ENCODE measurements at regions not wholly inside any gene's neighbourhood (a gene's known extent, or its start where the extent isn't known, plus 50 kb on each side); places are given as distances from the start of the nearest gene placed in this dataset.
"Not testable (repeated sequence)": the region's sequence is repeated elsewhere in the genome, so short reads cannot be mapped to it uniquely, and the experiment has no call there.

DNA sequence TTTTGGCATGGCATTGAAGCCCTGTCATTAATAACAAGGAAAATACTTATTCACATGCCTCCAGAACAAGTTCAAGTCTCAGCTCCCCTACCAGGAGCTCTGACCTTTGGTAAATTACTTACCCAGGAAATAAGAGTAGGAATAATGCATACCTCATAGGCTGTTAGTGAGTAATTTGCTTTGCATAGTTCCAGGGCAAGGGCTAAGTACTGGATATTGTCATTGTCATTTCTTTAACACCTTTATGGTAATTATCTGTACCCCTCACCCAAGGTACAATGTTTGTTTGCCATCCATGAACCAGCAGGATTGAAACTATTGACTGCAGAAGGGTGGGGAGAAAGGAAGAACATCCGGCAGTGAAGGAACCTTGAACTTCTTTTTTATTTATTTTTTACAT lies 148.5 kb downstream of the SOX2 start:
- no peak for DNase-seq

DNA sequence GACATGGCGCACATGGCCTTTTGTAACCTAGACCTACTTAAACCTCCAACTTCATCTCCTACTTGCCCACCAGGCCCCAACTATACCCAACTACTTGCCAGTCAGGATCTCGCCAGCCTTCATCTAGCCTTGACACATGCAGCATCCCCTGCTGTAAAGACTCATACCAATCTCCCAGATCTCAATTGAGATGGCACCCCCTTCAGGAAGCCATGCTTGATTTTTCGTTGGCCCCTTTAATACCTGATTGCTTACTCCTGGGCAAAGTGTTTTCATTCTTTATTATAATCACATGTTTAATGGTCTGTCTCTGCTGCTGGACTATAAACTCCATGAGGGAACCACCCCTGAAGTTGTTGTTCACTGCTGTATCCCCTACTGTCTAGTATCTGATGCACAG lies 150.8 kb downstream of the SOX2 start:
- DNase-seq: no peak

DNA sequence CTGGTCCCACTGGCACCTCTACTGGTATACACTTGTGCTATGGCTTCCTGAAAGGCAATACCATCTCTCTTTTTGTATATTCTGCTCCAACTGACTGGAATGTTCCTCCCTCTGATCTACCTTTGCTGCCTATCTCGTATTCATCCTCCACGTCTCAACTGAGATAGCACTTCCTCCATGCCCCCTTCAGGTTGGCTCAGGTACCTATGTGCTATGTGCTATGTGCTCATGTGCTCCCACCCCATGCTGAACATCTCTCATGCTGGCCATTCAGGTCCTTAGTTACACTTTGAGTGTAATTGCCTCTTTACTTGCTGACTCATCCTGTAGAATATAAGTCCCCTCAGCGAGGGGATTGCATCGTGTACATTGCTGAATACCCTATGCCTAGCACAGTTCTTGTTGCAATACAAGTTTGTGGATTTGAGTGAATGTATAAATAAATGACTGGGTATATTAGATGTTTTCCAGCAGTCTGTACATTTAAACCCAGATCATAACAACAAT lies 156.9 kb downstream of the SOX2 start:
- no peak for DNase-seq

DNA sequence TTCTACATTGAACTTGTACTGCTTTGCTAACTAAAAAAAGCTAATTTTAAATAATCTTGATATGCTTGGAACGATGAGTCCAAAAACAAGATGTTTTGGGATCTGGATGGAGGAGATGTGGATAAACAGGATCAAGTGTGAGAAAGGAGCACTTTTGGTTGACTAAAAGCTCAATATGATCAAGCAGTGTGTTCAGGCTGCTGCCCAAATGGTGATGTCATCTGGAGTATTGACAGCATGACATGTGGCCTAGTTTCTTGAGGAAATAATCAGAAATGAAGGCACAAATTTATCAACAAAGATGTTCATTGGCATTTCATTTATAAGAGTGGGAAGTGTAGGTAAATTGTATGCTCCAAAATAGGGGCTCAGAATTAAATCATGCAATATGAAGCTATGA lies 161.2 kb downstream of the SOX2 start:
- DNase-seq: no peak

DNA sequence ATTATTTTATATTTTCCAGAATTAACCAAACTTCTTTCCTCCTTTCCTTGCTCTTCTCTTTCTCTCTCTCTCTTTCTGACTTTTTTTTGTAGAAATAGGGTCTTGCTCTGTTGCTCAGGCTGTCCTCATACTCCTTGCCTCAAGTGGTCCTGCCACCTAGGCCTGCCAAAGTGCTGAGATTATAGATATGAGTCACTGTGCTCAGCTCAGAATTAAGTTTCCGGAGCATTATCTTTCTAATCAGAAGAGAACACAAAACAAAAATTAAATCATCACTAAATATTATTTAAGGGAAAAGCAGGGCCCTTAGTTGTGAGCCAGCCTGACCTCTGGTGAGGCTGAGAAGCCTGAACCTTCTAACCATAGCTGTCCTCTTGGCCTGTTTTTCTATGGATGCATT lies 168.2 kb downstream of the SOX2 start:
- no peak for DNase-seq

DNA sequence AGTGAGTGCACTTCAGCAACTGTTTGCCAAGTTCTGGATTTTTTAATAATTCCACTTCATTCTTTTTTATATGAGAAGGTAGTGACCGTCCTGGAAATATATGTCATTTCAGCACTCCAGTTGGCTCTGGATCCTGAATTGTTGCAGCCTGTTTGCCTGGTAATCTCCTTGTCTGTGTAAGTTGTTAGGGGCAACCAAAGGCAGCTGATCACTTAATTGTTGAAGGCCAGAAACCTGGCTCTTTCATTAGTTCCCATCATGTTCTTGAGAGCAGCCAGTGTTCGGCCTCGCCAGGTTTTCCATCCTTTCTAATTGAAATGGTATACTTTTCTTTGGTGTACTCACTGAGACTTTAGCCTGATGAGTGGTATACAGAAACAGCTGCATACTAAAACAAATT lies 168.6 kb downstream of the SOX2 start:
- DNase-seq: no peak

DNA sequence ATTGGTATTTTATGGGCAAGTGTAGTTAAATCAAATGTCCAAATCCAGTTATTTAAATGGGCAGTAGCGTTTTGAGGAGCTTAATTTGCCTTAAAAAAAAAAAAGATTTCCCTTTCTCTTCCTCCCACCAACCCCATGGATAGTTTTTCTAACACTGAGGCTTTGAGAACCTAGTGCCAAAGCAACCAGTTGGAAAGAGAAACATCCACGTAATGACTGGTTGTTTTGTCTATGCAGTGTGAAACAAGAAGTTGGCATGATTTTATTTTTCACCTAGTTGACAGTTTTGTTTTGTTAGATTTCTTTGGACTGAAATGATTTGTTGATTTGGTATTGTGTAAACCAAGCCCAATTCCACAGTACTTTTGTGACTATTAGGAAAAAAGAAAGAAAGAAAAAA lies 170.0 kb downstream of the SOX2 start:
- no peak for DNase-seq

DNA sequence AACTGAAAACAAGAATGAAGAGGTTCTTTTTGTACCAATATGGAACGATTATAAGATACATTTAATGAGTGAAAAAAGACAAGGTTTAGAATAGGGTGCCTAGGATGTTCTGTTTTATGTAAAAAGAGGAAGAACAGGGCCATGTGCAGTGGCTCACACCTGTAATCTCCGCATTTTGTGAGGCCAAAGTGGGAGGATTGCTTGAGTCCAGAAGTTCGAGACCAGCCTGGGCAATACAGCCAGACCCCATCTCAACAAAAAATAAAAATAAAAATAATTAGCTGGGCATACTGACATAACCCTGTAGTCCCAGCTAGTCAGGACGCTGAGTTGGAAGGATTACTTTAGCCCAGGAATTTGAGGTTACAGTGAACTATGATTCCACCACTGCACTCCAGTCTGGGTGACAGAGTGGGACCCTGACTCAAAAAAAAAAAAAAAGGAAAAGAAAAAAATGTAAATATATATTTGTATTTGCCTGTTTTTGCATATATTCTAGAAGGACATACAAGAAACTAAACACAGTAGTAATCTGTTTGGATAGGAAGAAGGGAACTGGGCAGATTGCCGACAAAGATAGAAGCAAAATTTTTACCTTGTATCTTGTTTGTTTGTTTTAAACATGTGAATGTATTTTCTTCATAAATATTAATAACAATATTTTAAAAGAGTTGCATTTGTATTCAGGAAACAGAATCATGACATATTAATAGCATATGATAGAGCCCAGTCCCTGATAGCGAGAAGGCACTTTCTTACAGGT lies 174.3 kb downstream of the SOX2 start:
- no peak for DNase-seq

DNA sequence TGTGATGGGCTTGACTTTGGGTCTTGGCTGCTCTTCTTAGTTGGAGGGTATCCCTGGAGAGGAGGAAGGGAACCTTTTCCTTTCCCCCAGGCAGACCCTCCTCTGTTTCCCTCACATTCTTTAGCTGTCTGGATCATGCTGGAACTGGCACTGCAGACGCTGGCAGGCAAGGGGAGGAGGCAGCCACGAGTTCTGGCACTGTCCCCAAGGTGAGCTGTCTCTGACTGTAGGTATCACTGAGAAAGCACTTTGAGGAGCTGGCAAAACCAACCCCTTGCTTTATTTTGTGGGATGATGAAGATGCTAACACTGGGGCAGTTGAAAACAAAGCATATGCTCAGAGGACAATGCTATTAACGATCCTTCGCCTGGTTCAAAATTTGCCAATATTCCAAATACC lies 175.0 kb downstream of the SOX2 start:
- no peak for DNase-seq

DNA sequence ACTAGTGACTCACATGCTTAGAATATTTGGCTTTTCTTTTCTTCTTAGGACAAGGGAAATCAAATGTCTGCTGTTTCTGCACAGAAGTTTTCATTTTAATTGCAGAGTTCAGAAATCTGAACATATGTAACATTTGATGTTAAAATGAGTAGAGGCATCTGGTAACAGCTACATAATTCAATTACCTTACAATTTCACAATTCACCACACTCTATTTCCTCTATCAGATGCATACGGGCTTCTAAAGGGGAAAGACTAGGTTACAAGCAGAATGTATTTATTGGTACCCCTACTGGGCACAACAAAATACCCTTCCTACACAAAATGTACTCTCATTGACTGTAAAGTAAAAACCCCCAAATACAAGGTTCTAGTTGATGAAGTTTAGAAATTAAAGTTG lies 176.0 kb downstream of the SOX2 start:
- no peak for DNase-seq

DNA sequence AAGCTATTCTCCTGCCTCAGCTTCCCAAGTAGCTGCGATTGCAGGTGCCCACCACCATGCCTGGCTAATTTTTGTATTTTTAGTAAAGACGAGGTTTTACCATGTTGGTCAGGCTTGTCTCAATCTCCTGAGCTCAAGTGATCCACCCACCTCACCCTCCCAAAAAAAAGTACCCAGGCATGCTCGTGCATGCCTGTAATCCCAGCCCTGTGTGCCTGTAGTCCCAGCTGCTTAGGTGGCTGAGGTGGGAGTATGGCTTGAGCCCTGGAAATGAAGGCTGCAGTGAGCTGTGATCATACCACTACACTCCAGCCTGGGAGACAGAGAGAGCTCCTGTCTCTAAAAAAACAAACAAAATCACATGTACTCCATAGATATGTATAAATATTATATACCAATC lies 176.5 kb downstream of the SOX2 start:
- DNase-seq: no peak

DNA sequence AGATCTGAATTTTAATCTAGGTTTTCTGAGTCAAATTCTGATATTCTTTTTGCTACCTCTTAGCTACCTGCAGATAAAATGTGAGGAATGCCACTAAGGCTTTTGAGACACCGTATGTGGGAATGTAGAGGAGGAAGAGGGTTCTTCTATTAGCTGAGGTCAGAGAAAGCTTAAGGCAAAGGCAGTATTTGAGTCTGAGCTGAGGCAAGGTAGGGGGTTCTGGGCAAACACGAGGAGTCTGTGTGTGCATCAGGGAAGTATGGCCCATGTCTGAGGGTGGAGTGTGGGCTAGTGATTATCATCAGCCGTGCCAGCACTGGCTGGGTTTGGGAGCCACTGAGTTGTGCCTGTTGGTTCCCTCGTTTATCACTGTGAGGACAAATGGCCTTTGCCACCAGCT lies 181.1 kb downstream of the SOX2 start:
- DNase-seq: no peak

DNA sequence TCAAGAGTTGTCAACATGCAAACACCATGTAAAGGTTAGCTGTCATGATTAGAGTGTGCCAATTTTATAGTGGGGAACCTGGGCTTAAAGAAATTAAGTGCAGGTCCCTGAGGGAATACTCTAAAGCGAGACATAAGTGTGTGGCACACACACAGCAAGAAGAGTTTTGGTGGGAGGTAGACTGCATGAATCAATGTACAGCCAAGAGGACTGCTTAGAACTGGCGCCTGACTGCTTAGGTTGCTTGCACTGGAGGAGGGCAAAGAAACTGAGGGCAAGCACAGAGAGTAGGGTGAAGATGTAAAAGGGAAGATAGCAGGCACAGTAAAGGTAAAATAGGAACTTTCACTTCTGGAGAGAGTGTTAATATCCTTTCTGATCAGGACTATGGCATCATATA lies 184.9 kb downstream of the SOX2 start:
- DNase-seq: no peak

DNA sequence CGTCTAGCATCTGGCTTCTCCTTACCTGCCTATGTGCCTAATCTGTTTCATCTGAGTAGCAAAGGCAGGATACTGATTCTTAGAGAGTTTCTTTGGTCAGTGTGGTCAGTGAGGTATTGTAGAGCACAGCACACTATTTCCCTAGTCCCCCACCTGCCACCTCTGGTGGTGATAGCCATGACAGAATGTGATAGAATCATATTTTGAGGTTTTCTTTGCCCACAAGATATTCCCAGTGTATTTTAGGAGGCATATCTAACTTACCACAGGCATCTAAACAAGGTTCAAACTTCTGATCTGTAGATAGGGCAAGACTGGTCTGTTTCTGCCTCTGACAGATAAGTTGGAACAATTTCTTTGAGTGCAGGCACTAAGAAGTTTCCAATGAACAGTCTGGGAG lies 188.0 kb downstream of the SOX2 start:
- DNase-seq: no peak

DNA sequence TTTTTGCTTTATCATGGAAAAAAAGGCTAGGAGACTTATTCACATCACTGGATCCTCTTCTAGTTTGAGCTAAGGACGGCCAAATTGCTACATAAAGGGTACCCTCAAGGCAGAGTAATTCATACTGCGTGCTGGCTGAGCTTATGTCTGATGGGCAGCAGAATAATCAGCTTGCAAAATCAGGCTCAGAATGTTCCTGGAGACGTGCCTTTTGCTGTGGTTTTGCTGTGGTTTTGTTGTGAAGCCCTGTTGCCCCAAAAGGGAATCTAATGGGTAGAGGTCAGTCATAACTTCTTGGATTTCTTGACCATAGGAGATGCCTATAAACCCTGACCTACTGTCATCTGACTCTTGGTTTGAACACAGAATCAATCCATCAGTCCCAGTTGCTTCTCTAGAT lies 189.9 kb downstream of the SOX2 start:
- DNase-seq: no peak

DNA sequence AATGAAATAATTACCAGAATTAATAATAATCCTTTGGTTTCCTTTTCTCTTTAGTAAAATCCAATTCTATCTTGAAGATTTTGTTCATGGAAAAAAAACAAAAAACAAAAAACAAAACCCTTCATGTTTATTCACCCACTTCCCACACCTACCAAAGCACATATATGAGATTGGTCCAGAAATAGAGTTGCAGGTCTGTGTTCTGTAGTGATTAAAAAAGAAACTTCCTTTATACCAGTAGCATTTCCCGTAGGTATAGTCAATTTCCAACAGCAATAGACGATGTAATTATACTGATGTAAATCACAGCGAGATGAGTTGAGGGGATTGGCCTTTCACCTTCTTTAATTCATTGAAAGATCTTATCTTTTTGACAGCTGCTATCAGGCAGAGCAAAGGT lies 194.6 kb downstream of the SOX2 start:
- no peak for DNase-seq

DNA sequence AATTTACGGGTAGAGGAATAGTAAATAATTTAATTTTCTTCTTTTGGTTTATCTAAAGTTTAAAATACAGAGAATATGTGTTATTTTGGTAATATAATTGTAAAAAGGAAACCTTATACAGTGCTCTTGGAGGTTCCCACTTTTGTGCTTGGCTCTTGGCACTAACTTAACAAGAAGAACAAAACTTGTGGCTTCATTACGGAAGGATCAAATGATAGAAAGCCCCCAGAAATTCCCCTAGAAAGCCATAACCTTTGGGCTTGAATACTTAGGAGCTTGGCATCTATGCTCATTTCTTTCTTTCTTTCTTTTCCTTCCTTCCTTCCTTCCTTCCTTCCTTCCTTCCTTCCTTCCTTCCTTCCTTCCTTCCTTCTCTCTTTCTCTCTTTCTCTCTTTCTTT lies 197.5 kb downstream of the SOX2 start:
- DNase-seq: no peak

DNA sequence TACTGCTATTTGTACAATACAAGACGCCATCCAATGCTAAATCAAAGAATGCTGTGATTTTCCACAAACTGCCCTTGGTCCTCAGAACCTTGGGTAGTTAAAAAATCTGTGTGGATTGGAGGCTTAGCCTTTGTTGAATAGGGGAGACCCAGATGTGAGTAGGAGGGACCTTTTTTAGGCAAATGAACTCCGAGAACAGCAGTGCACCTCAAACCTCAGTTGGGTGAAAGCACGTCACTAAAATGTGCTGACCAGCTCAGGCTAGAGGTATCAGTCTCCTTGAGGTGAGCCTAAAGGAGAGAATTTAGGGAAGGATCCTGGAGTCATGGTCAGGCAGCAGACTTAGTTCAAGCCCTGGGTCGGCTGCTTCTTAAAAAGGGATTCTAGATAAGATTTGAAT lies 200.7 kb downstream of the SOX2 start:
- no peak for DNase-seq

DNA sequence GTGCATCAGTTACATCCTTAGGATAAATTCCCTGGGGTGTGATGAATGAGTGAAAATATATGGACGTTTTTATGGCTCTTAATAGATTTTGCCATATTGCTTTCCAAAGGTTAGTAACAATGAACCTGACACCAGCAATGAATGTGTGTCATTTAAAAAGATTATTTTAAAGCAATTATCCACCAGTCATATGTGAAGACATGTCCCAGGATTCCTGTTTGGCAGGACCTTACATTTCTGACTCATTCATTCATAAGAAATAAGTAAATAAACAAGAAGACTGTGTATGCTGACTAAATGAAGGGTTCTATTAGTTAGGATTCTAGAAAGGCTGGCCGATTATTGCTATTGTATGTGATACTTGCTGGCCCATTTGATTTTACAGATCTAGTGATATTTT lies 201.5 kb downstream of the SOX2 start:
- no peak for DNase-seq

DNA sequence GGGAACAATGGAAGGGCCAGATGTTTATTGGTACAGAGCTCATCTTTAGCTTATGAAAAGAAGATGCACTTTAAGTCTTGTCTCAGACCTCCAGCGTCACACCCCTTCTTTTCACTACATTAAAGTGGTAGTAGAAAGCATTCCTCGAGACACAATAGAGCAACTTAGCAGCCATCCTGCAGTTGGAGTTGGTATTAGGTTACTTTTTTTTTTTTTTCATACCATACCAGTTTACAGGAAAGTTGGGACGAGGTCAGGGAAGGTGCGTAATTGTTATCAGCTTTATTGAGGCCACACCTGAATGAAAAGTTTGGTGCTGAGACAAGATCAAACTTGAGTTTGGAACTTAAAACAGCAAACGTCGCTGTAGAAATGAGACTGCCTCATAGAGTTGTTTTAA lies 203.8 kb downstream of the SOX2 start:
- no peak for DNase-seq

DNA sequence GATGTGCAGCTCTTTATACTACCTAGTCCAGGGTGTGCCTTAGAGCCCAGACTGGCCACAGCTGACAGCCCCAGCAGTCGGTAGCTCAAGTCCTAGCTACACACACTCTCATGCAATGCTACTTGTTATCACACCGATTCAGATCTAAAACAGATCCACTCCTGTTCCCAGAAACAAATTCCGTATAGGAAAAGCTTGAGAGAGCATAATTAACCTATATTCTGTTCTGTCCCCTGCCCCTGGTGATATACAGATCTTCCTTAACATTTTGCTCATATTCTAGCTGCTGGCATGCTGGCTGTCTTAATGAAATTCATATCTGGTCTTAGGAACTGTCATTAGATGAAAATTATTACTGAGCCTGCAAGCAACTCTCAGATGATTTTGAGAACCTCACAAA lies 204.3 kb downstream of the SOX2 start:
- DNase-seq: no peak

DNA sequence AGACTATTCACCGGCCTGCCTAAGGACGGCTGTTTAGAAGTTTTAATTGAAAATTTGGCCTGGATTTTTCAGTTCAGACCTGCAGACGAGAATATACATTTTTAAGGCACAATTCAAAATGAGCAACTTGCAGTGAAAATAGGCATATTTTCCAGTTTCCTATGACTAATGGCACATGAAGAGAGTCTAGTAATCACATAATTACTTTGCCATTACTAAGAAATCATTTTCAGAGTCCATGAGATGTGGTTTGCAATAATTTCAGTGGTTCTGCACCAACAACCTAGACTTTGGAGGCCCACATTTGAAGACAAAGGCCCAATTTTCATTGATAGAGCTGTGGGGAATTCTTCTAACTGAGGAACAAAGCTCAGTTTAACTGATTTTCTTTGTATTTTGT lies 205.3 kb downstream of the SOX2 start:
- DNase-seq: no peak

DNA sequence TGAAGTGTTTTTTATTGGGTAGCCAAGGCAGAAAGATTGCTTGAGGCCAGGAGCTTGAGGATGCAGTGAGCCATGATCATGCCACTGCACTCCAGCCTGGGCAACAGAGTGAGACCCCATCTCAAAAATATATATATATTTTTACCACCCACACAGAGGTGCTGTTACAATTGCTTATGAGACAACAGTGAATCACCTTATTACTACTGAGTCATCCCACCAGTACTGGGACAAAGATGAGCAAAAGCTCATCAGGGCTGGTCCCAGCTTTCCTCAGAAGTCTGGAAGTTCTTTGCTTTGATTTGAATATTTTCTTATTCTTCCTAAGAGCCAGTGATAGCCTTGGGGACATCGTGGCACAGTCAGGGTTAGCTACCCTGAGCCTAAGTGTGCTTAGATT lies 207.7 kb downstream of the SOX2 start:
- DNase-seq: no peak

DNA sequence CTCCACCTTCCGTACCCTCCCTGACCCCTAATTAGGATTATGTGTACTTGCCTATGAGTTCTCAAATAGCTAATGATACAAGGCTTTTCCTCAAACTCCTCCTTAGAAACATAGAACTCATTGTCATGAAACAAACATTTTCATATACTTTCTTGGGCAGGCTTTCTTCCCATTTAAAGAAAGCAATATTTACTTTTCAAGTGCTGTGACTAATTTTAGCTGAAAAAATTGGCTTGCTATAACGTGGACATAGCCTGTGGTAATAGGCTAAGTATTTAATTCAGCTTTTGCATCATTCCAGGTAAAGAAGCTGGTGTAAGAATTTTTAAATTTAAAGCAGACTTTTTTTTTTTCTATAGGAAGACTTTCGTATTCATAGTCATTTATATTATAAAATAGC lies 208.7 kb downstream of the SOX2 start:
- DNase-seq: no peak

DNA sequence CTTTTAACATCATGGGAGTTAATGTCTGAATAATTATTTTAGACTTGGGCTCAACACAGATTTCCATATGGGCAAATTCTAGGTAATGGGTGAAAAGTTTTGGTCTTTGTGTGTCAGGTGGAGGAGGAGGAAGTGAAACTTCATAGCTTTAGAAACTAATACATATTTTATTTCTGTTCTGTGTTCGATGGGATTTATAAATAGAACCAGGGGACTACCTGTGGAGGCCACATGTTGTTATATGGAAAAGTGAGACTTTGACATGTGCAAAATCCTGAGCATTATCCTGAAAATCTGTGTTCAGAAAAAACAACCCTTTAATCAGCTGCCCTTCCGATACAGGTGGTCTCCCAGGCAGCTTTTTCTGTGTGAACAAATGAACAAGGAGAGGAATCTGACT lies 209.5 kb downstream of the SOX2 start:
- no peak for DNase-seq

DNA sequence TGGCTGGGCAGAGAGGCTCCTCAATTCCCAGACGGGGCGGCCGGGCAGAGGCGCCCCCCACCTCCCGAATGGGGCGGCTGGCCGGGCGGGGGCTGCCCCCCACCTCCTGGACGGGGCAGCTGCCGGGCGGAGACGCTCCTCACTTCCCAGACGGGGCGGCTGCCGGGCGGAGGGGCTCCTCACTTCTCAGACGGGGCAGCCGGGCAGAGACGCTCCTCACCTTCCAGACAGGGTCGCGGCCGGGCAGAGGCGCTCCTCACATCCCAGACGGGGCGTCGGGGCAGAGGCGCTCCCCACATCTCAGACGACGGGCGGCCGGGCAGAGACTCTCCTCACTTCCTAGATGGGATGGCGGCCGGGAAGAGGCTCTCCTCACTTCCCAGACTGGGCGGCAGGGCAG lies 214.1 kb downstream of the SOX2 start:
- not testable (repeated sequence) for DNase-seq

Data from islet precursor cell (in vitro differentiated cells).